SK-N-SH treated with all-trans-retinoic acid at 6 μM for 48 hours (cell line): ENCODE measurements at regions not wholly inside any gene's neighbourhood (a gene's known extent, or its start where the extent isn't known, plus 50 kb on each side); places are given as distances from the start of the nearest gene placed in this dataset.

Experiments used
- PATZ1 ChIP-seq: fragments of 250-450 bp; sonication (Bioruptor Pico); IDR thresholded peaks from 2 replicates; pipeline ENCODE4 v1.8.0; 2020; ENCODE audit warnings: mild to moderate bottlenecking, moderate library complexity, borderline replicate concordance
- RARB ChIP-seq: fragments of 250-450 bp; sonication (Bioruptor Pico); IDR thresholded peaks from 2 replicates; pipeline ENCODE4 v1.8.0; 2021; ENCODE audit warnings: mild to moderate bottlenecking, moderate library complexity
- TCF4 ChIP-seq: fragments of 250-450 bp; sonication (Bioruptor Pico); IDR thresholded peaks from 2 replicates; pipeline ENCODE4 v1.8.0; 2021; ENCODE audit warnings: mild to moderate bottlenecking, moderate library complexity, borderline replicate concordance
- ZFP30 ChIP-seq: fragments of 450-650 bp; formaldehyde crosslinking; IDR thresholded peaks from 2 replicates; pipeline ENCODE4 v1.5.0; 2022; ENCODE audit warnings: mild to moderate bottlenecking, moderate library complexity

- TF ChIP-seq TCF4 (CRISPR knock-in tag) (no peak), RARB (CRISPR knock-in tag) (no peak), PATZ1 (CRISPR knock-in tag) (no peak), ZFP30 (CRISPR knock-in tag) (no peak)
These were observed 51.5 kb upstream of the NANOGP8 start for GRCh38 chr15:35136321-35137189.
